Skin of body (tissue), 1 donor: ENCODE measurements at regions not wholly inside any gene's neighbourhood (a gene's known extent, or its start where the extent isn't known, plus 50 kb on each side); places are given as distances from the start of the nearest gene placed in this dataset.
"Not testable (repeated sequence)": the region's sequence is repeated elsewhere in the genome, so short reads cannot be mapped to it uniquely, and the experiment has no call there.

Source experiments
- DNase-seq: peaks from one replicate; lab custom pipeline; 2025; lab: John Stamatoyannopoulos, UW

DNA sequence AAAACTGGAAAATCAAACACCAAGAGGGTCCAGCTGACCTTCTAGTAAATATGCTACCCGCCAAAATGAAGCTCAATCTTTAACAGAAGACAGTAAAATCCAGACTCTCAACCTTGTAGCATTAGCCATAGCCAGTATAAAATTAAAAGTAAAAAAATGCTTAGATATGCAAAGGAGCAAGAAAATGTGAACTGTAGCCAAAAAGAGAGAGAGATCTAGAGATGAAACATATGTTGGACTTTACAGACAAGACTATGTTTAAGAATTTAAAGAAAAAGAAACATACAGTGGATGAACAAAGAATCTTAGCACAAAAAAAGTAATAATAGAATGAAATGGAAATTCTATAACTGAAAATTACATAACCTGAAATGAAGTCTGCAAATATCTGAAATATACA lies 344.5 kb downstream of the LRATD1 start:
- no peak for DNase-seq

DNA sequence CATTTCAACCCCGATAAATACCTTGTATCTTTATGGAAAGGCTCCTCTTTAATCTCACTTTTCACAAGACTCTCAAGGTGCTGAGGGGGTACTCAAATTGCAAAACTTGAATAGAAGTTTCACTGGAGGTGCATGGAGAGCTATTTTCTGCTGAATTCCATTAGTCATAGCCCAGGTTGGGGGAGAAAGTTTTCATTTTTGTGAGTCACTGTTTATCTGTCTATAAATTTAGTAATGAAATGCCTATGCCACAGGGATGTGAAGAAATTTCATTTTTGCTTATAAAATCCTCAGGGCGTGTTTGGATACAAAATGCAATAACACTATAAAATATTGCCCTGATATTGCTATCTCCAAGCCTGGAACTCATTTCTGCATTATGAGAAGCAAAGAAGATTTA lies 346.3 kb downstream of the LRATD1 start:
- DNase-seq: no peak

DNA sequence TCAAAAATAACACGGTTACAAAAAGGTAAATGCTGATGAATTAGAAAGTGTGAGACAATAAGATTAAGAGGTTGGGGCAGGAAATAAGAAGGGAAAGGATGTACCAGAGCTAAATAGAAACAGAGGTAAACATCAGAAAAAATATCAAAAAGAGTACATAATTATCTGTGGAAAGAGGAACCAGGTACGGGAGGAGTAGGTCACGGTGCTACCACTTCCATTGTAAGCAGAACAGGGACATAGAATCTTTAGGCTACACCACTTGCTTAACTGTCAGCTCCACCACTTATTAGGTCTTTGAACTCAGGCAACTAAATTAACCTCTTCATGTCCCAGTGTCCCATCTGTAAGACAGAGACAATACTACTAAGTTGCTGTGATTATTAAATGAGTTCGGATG lies 350.3 kb downstream of the LRATD1 start:
- DNase-seq: no peak

DNA sequence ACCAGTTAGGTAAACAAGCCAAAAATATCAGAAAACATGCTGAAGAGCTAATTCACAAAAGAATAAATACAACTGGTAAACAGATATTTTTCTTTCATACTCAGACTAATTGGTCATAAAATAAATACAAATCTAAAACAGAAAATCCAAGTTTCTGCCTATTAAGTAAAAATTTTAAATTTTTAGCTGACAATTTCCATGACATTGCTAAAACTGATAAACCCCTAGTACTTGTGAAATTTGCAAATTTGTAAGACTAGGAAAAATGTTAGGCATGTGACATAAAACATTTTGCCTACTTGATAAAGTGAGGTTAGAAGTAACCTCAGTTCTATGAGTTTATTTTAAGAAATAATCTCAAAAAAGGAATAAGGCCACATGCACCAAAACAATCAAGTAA lies 356.1 kb downstream of the LRATD1 start:
- no peak for DNase-seq

DNA sequence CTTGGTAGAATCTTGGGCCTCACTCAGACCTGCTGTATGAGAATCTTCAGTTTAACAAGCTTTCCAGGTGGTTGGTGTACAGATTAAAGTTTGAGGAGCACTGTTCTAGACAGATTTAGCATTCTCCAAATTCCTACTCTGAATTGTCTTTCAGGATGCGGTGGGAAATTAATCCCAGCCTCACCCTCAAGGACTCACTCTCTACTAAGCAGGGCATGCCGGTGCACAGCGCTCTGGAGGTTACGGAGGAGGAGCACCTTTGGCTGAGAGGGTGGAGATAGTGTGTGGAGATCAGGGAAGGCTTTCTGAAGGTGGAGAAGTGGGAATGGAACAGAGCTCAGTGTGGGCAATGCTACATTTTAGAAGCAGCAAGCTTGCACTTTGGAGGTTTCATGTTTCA lies 359.2 kb downstream of the LRATD1 start:
- DNase-seq: no peak

DNA sequence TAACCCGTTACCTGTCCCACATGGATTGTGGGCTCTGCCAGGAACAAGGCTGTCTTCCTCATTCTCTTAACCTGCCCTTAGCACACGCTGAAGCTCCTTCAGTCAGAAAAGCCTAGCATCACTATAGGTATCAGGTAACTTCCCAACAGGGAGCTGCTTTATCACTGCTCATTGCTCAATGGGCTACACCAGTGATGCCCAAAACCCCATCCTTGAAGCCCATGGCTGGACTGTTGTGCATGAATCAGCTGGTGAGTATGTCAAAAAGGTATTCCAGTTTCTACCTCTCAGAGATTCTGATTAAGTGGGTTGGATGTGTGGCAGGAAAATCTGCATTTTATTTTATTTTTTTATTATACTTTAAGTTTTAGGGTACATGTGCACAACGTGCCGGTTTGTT lies 362.2 kb downstream of the LRATD1 start:
- no peak for DNase-seq

DNA sequence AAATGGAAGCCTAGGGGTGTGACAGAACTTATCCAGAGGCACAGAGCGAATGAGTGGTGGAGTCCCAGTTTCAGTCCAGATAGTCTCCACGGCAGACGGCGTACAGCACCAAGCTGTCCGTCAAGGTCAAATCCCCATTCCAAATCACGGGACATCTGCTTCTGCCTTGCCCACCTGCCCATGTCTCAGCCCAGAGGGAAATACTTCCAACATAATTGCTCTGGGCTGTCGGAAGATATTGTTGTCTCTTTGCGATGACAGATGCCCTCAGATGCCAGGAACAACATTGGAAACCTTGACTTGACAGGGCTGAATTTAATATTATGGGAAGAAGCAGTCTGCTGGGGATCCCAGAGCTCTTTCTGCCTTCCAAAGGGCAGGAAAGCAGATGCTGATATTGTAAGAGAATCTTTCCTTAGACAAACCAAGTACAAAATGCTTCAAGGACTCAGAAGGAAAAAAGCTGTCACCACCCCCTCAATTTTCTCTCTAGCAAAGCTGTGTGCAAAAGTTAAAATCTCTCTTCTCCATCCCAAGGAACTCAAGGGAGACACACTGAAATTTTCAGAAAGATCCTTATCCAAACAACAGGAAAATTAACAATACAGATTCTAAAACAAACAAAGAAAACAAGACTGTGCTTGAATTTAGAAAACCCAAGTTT lies 364.0 kb downstream of the LRATD1 start:
- DNase-seq: no peak

DNA sequence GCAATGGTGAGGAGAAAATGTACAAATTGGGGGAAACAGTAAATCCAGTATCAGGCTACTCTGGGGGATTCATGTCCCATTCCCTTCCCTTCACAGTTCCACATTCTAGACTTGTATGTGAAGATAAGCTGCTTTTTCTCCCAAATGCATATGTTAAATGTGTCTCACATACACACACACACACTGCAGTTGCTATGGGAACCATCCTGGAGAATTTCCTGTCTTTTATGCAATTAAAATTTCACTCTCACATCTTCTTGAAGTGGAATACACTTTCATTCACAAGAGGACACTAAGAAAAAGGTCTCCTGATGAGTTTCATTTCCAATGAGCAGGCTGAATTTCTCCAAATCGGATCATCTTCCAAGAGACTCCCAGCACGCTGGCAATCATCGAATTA lies 366.0 kb downstream of the LRATD1 start:
- DNase-seq: no peak

DNA sequence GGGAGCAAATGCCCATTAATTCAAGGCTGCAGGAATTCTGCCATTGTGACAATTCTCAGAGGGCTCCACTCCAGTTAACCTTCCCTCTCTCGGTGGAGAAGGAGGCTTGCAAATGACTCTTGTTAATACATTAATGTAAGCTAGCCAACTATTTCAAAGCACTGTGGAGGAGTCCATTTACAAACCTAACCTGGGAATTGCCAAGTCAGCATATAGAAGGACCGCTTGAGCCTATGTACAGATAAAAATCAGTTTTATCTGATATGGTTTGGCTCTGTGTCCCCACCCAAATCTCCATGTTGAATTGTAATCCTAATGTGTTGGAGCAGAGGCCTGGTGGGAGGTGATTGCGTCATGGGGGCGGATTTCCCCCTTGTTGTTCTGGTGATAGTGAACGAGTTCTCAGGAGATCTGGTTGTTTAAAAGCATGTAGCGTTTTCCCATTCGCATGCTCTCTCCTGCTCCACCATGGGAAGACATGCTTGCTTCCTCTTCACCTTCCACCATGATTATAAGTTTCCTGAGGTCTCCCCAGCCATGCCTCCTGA lies 366.7 kb downstream of the LRATD1 start:
- DNase-seq: no peak

DNA sequence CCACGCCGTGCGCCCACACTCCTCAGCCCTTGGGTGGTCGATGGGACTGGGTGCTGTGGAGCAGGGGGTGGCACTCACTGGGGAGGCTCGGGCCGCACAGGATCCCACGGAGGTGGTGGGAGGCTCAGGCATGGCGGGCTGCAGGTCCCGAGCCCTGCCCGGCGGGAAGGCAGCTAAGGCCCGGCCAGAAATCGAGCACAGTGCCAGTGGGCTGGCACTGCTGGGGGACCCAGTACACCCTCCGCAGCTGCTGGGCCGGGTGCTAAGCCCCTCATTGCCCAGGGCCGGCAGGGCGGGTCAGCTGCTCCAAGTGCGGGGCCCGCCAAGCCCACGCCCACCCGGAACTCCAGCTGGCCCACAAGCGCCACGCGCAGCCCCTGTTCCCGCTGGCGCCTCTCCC lies 370.0 kb downstream of the LRATD1 start:
- DNase-seq: not testable (repeated sequence)

DNA sequence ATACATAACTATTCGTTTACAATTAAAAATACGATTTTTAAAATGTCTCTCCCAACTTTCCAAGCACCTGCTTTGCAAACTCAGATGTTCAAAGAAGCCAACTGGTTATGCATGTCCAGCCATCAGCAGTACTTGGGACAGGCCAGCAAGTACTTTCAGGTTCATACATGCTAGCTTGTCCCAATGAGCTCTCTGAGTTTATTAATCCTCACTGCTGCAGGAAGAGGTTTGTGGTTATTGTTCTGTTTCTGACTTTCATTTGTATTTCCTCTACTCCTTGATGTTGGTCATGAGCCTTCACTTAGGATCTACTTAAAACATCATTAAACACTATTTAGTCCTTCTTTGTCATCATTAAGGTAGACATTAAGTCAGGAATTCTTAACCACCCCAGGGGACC lies 374.1 kb downstream of the LRATD1 start:
- DNase-seq: no peak

DNA sequence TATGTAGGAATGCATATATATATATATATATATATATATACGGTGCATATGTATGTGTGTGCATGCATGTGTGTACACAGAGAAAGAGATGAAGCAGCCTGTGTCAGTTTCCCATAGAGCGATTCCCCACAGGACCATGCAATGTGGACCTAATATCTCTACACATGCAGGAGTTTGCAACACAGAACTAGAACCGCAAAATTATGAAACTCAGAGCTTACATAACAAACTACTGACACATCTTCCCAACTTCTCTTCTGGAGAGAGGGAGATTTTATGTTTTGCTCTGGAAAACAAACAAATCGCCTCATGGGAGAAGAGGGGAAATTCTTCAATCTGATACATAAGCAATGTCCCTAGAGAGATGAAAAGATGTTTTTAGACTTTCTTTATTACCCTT lies 377.2 kb downstream of the LRATD1 start:
- DNase-seq: no peak

DNA sequence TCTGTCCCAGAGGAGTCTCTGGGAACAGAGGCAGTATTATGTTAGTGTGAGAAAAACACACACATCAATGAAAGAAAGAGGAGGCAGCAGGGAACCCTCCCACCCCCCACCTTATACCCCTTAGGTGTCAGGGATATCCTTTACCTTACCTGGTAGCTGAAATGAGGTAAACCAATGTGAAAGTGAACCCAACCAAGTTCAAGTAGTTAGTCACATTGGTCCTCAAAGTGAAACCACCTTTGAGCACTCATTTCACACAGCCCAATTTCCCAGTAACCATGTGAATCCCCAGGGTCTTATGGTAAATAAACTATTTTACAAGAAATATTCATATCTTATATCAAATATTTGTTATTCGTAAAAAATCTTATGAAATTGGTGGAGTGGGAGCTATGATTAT lies 377.8 kb downstream of the LRATD1 start:
- DNase-seq: no peak

DNA sequence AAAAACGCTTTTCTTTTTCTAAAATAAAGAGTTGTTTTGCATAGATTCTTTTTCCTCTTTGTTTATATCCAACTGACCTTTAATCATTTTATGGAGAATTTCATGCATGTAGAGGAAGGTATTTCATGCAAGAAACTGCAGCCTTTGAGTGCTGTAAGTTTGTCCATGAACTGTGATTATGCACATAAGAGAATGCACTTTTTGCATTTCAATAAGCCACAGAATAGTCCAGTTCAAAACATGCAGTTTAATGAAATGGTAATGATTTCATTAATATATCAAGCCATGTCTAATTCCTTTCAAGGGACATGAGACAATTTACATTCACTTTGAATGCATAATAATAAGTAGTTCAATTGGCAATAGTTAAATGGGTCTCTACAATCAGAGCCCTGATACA lies 386.3 kb downstream of the LRATD1 start:
- no peak for DNase-seq

DNA sequence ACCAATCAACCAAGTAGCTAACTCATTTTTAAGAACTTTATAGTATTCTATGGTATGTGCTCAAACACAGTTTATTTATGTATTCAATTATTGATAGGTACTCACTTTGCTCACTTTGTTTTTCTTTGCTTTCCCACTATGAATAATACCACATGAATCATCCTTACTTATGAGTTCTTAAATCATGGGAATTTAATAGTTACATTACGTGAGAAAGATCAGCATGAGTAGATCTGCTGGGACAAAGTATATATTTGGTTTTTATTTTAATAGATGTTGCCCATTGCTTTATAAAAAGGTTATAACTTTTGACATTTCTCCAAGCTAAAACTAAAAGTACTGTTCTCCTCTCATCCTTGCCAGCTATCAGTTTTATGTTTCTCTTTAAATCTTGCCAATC lies 390.7 kb downstream of the LRATD1 start:
- DNase-seq: no peak

DNA sequence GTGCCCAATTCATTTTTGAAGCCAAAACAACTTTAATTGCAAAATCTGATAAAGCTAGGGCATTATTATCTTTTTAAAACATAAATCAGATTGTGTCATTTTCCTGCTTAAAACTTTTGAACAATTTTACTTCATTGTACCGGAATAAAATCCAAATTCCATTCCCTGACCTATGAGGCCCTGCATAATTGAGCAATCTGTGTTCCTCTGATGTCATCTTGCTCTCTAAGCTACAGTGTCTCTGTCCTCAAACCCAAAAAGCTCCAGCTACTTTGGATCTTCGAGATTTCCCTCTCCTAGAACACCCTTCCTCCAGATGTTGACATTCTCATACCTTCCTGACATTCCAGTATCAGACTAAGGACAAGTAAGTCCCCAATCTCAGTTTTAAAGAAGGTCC lies 395.9 kb downstream of the LRATD1 start:
- DNase-seq: no peak

DNA sequence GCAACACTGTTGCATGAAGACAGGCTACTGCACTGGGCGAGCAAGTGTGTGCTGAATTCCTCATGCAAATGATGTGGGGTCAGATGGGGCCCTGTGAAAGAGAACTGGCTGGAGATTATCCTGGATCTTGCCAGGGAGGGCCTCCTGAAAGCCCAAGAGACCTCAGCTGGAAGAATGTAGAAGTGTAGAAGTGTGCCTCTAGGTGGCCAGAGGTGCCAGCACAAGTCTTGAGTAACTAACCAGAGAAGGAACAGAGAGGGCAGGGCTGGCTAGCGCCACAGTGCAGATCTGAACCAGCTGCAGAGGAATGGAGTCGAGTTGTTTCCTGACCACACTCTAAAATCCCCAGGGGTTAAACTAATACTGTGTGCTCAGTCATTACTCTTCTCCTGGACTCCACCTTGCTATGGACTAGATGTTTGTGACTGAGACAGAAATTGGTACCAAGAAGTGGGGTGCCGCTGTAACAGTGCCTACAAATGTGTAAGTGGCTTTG lies 399.3 kb downstream of the LRATD1 start:
- DNase-seq: no peak

DNA sequence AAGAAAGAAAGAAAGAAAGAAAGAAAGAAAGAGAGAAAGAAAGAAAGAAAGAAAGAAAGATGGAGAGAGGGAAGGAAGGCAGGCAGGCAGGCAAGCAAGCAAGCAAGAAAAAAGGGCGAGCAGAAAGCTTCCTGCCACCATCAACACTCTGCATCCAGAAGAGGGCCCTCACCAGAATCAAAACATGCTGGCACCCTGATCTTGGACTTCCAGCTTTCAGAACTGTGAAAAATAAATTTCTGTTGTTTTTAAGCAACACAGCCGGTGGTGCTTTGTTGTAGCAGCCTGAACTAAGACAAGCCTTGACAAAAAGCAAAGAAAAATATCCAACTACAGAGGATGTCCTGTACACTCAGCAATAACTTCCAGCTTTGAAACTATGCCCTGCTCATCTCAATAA lies 401.7 kb downstream of the LRATD1 start:
- DNase-seq: no peak

DNA sequence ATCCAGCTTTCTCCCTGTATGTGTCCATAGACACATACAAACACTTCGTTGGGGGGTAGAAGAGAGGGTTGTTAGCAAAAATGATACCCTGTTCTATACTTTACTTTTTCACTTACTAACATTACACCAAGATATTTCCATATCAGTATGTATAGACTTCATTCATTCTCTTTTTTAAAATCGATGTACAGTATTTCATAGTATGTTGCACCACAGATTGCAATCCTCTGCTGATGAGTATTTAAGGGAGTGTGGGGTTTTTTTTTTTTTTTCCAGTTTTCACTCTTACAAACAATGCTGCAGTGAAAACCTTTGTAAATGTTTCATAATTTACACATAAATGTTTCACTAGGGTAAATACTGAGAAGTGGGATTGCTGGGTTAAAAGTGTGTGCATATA lies 402.3 kb downstream of the LRATD1 start:
- no peak for DNase-seq

DNA sequence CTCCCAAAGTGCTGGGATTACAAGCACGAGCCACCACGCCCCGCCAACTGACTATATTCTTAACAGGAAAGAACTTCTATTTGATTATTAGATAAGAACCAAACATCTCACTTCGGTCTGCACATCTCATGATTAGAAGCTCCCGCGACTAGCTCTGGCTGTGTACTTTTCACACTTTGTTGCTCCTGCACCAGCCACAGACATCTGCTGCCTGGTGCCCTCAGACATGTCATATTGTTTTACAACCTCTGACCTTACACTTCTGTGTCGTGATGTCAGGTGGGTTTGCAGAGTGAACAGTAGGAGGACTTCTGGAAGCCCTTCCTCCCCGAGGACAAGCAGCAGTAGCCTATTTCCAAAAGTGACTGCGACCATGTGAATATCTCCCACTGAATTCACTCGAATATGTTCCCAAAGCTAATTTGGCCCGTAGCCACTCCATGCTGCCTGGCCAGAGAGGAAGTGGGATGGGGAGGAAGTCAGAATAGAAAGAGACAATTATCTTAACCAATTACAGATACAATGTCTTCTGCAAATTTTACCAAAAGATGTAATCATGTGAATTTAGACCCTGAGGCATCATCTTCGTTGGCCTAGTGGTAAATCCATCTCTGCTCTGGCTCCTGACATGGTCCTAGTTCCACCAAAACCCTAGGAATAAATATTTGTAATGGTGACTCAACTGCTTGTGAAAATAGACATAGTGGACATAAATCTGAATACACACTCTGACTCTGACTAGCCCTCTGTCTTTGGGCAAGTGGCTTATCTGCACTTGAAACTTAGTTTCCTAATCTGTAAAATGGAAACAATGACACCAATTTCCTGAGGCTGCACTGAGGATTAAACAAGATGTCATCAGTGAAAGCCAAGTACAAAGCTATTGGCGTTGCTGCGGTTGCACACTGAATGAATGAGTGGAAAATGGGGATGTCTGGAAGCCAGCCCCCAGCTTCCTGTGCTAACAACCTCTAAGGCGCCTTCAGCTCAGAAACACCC lies 406.1 kb downstream of the LRATD1 start:
- DNase-seq: no peak

DNA sequence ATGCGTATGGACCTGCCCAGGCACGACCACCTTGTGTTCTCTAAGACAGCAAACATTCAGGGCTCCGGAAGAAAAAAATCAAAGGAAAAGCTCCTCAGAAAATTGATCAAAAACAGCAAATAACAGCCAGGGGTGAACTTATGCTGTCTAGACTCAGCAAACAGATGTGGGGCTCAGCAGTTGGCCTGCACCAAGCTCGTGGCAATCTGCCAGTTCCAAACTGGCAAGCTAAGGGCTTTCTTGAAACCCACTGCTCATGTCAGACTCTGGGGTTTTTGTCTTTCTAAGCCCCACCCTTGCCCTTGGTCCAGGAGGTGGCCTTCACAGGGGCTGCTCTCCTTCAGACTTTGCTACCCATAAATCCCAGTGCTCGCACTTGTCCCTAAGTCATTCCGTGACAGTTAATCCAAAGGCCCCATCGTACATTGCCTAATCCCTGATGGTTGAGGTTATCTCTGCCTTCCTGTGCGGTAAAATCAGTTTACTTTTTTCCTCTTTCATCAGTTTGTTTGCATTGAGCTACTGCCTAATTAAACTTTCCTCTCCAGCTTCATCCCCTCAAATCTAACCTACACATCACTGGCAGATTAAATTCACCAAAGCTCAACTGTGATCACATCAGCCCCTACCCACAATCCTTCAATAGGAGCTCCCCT lies 408.0 kb downstream of the LRATD1 start:
- DNase-seq: no peak

DNA sequence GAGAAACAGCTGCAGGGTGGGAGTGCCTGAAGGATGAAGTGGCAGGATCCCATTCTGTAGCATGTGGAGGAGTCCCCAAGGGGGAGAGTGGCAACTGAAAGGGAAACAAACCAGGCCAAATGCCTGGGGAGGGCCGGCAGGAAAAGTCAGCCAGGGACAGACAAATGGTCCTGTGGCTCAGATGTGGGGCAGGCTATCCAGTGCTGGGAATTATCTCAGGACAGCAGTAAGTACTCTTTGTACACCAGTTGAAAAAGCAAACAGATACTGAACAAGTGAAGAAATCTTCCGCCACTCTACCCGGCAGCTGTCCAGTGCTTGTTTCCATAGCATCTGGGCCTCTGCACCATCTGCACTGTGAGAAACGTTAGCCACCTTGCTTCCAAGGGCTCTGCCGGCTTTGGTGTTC lies 408.9 kb downstream of the LRATD1 start:
- no peak for DNase-seq
